Adrenal gland (tissue), 9 donors: ENCODE measurements at regions not wholly inside any gene's neighbourhood (a gene's known extent, or its start where the extent isn't known, plus 50 kb on each side); places are given as distances from the start of the nearest gene placed in this dataset.

ENCODE experiments used
- DNase-seq, 7 donors: peaks; one replicate each; pipeline ENCODE4 v3.0.0-alpha.2; 2019 to 2020
- H3K27ac ChIP-seq, 5 donors: fragments of 200-600 bp; sonication (generic) in 4 of 5; 1 replicate in 3 of 5; 2 replicates in 2 of 5; pipeline versions ENCODE4 v1.5.1 to v1.8.0; 2016 to 2020; ENCODE audit warnings: mild to moderate bottlenecking in 1 of 5
- H3K27me3 ChIP-seq: fragments of 200-600 bp; 2 replicates; pipeline ENCODE4 v1.8.0; 2021
- H3K36me3 ChIP-seq, 2 donors: fragments of 200-600 bp; replicated peaks in 1 of 2; 1 replicate in 1 of 2; 2 replicates in 1 of 2; pipeline versions ENCODE4 v1.5.1 to v1.8.0; 2018 to 2022
- H3K4me1 ChIP-seq, 2 donors: fragments of 200-600 bp; replicated peaks in 1 of 2; 1 replicate in 1 of 2; 2 replicates in 1 of 2; pipeline versions ENCODE4 v1.5.1 to v1.8.0; 2018 to 2021
- H3K4me3 ChIP-seq, 4 donors: fragments of 200-600 bp; sonication (generic) in 3 of 4; one replicate each; pipeline ENCODE4 v1.5.1; 2016 to 2018
- H3K9me3 ChIP-seq, 3 donors: fragments of 200-600 bp; sonication (generic) in 1 of 3; replicated peaks in 1 of 3; 1 replicate in 2 of 3; 2 replicates in 1 of 3; pipeline versions ENCODE4 v1.5.1 to v1.8.0; 2016 to 2021
- CTCF ChIP-seq, 6 experiments: fragments of 450-650 bp in 4 of 6; fragments of 200-600 bp in 2 of 6; sonication (generic) in 1 of 6; IDR thresholded peaks; 1 replicate in 5 of 6; 2 replicates in 1 of 6; pipeline versions ENCODE4 v1.5.1 to v1.8.0; 2016 to 2021; ENCODE audit warnings: antibody characterized with exemption in 6 of 6, mild to moderate bottlenecking in 2 of 6, moderate library complexity in 1 of 6
- POLR2A ChIP-seq, 2 donors: fragments of 450-650 bp; IDR thresholded peaks; one replicate each; pipeline ENCODE4 v1.6.1; 2017; ENCODE audit warnings: antibody characterized with exemption in 2 of 2, mild to moderate bottlenecking in 2 of 2, moderate library complexity in 1 of 2
- WGBS, 4 donors: extraction: QIAGEN DNeasy Blood & Tissue Kit in 2 of 4; methylation state at CpG; one replicate each; pipeline versions ENCODE4 v1.1.5 to v1.1.7; 2013 to 2017; 5-methylcytosine and 5-hydroxymethylcytosine counted together
- intact Hi-C, 2 donors: fragments of 100-400 bp; cut with DNase I; formaldehyde crosslinking; loops; one replicate each; pipeline versions ENCODE4 v1.14.1 to v1.15.0; 2022 to 2023
- donor health status: healthy with polysubstance abuse.
- donor health status: Bipolar disorder and iron deficiency.
- donor health status: DM: yes; HTN: yes; CAD: no.
- donor health status: DM: no; HTN: no; CAD: no.
- donor health status: DM: no; HTN: no; CAD: no.

- no peaks in the 10 kb centered on the region for H3K9me3 ChIP-seq
- no peak overlapping the region for H3K27ac ChIP-seq
- TF ChIP-seq CTCF (IDR thresholded peaks at IDR 0.05) (no peak), POLR2A (IDR thresholded peaks at IDR 0.05) (no peak)
- 52 to 69% (median 61%) methylated on average over 4 to 6 of the region's 6 CpGs for WGBS, 4 donors
- H3K36me3 ChIP-seq: no peaks in the 10 kb centered on the region
- H3K27me3 ChIP-seq: no peaks in the 10 kb centered on the region
- DNase-seq: no peak
- H3K4me1 ChIP-seq: no peaks in the 10 kb centered on the region
- no peak overlapping the region for H3K4me3 ChIP-seq
- intact Hi-C loops: no loop called here
Measured at GRCh38 chr4:55765070-55765469, 54.5 kb upstream of the EXOC1L start.

DNA sequence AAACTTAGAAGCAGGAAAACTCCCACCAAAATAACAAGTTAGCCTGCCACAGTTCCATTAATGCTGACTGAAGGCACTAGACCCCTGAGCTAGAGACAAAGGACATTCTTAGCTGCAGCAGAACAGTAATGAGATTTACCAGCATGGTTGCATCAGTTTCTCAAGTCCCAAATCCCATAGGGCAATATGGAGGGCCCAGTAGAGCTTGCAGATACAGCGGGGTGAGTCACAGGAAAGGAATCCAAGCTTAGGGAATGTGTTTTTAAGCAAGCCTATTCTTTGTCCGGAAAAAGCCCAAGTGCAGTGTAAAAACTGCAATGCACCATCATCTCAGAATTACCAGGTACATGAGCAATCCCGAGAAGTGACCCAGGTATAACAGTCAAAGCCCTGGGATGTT, 51.3 kb upstream of the EXOC1L start:
- no peaks in the 10 kb centered on the region for H3K4me1 ChIP-seq
- no peaks in the 10 kb centered on the region for H3K9me3 ChIP-seq
- no peak for TF ChIP-seq POLR2A (IDR thresholded peaks at IDR 0.05)
- no peak for TF ChIP-seq CTCF (IDR thresholded peaks at IDR 0.05)
- no peak overlapping the region for H3K27ac ChIP-seq
- intact Hi-C loops: no loop called here
- no peaks in the 10 kb centered on the region for H3K36me3 ChIP-seq
- H3K27me3 ChIP-seq: no peaks in the 10 kb centered on the region
- no peak overlapping the region for H3K4me3 ChIP-seq
- DNase-seq: no peak
- 74 to 82% (median 78%) methylated on average over 3 of the region's 3 CpGs for WGBS, 4 donors
